ENCODE measurements at regions not wholly inside any gene's neighbourhood (a gene's known extent, or its start where the extent isn't known, plus 50 kb on each side); places are given as distances from the start of the nearest gene placed in this dataset.

GRCh38 chr1:234962340-234962989 lies 166.2 kb downstream of the TOMM20 start:
- Histone ChIP-seq H3K4me1 (ENCODE audit: control insufficient read depth in 1 of 2, insufficient read depth in 2 of 2, low read length in 2 of 2) (peaks cover 7 to 15% of the 10 kb centered on the region in 2 experiments), H3K27ac (ENCODE audit: low read depth, low read length) (no peak overlapping the region), H3K27me3 (ENCODE audit: insufficient read depth, low read length) (no peaks in the 10 kb centered on the region; the same call in 1 of the 2 replicates), H3K79me2 (ENCODE audit: insufficient read depth, low read length) (no peaks in the 10 kb centered on the region), H3K4me2 (ENCODE audit: low read length) (no peak overlapping the region), H3K36me3 (ENCODE audit: control insufficient read depth in 1 of 2, insufficient read depth in 2 of 2, low read length in 2 of 2) (no peaks in the 10 kb centered on the region), H4K20me1 (ENCODE audit: insufficient read depth) (no peaks in the 10 kb centered on the region), H3K9ac (ENCODE audit: low read length) (no peak overlapping the region), H3K9me2 (ENCODE audit: insufficient read depth) (no peaks in the 10 kb centered on the region), H3K4me3 (replicated peaks in 1 of 2; ENCODE audit: low read depth in 1 of 2, low read length in 2 of 2) (no peak overlapping the region), H2AFZ (ENCODE audit: low read depth, low read length, poor library complexity, severe bottlenecking) (no peak overlapping the region), H3K9me3 (ENCODE audit: control insufficient read depth in 1 of 2, insufficient read depth in 1 of 2, low read depth in 1 of 2, low read length in 2 of 2) (no peaks in the 10 kb centered on the region)
- no peak for ATAC-seq
- intact Hi-C loops (cut with micrococcal nuclease) = no loop called here
- ChIA-PET POLR2A (interaction anchor here (1.2 kb wide), 1 partner anchor 13 kb away, joined by 4 read pairs; no protein-coding TSS in a partner anchor), RAD21 (ENCODE audit: low non-redundant PET in 1 of 2, low total read pairs in 2 of 2, uncharacterized antibody in 2 of 2, unreplicated experiment in 2 of 2) (no interaction called here), CTCF (no interaction called here)
- BruUV-seq (replicated peaks) = no TSS peak
- no peak for DNase-seq (ENCODE audit: low read depth, low spot score)
- TF ChIP-seq, protein P1, sequence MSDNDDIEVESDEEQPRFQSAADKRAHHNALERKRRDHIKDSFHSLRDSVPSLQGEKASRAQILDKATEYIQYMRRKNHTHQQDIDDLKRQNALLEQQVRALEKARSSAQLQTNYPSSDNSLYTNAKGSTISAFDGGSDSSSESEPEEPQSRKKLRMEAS (IDR thresholded peaks at IDR 0.05) = no peak
- TF ChIP-seq RAD21 (IDR thresholded peaks at IDR 0.05; ENCODE audit: low read depth) (no peak), CEBPB (IDR thresholded peaks at IDR 0.05; ENCODE audit: low read depth) (no peak), FOSL1 (IDR thresholded peaks at IDR 0.05; ENCODE audit: low read depth) (no peak), YY1 (IDR thresholded peaks at IDR 0.05; ENCODE audit: extremely low read depth, insufficient replicate concordance, low read depth, low read length) (no peak), EZH2 (IDR thresholded peaks at IDR 0.05) (no peak), EZH2phosphoT487 (IDR thresholded peaks at IDR 0.05; ENCODE audit: borderline replicate concordance) (no peak), EGR1 (IDR thresholded peaks at IDR 0.05; ENCODE audit: low read depth) (no peak), ZNF274 (IDR thresholded peaks at IDR 0.05; ENCODE audit: low read depth, low read length) (no peak), CBX3 (IDR thresholded peaks at IDR 0.05; ENCODE audit: low read depth) (no peak), JUND (IDR thresholded peaks at IDR 0.05) (no peak), SIN3A (IDR thresholded peaks at IDR 0.05; ENCODE audit: low read depth) (no peak)
- TF ChIP-seq, protein P2, sequence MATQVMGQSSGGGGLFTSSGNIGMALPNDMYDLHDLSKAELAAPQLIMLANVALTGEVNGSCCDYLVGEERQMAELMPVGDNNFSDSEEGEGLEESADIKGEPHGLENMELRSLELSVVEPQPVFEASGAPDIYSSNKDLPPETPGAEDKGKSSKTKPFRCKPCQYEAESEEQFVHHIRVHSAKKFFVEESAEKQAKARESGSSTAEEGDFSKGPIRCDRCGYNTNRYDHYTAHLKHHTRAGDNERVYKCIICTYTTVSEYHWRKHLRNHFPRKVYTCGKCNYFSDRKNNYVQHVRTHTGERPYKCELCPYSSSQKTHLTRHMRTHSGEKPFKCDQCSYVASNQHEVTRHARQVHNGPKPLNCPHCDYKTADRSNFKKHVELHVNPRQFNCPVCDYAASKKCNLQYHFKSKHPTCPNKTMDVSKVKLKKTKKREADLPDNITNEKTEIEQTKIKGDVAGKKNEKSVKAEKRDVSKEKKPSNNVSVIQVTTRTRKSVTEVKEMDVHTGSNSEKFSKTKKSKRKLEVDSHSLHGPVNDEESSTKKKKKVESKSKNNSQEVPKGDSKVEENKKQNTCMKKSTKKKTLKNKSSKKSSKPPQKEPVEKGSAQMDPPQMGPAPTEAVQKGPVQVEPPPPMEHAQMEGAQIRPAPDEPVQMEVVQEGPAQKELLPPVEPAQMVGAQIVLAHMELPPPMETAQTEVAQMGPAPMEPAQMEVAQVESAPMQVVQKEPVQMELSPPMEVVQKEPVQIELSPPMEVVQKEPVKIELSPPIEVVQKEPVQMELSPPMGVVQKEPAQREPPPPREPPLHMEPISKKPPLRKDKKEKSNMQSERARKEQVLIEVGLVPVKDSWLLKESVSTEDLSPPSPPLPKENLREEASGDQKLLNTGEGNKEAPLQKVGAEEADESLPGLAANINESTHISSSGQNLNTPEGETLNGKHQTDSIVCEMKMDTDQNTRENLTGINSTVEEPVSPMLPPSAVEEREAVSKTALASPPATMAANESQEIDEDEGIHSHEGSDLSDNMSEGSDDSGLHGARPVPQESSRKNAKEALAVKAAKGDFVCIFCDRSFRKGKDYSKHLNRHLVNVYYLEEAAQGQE (IDR thresholded peaks at IDR 0.05; ENCODE audit: low read depth) = no peak
